Endothelial cell of umbilical vein (primary cell): ENCODE measurements at regions not wholly inside any gene's neighbourhood (a gene's known extent, or its start where the extent isn't known, plus 50 kb on each side); places are given as distances from the start of the nearest gene placed in this dataset.

ENCODE experiments used
- BruUV-seq: library from RNA; stranded (reverse); fragments of 400-500 nt; replicated peaks from 2 replicates; lab custom pipeline; 2021; lab: Mats Ljungman, UMichigan
- CTCF ChIA-PET: fragments of 300-600, 350-600 bp; sonication (Branson Sonifier 250); formaldehyde crosslinking; loops from one replicate; lab custom pipeline; 2021; ENCODE audit warnings: antibody characterized with exemption, inconsistent platforms; lab: Charles Lee
- POLR2A ChIA-PET: fragments of 300-600, 350-600 bp; sonication (Branson Sonifier 250); formaldehyde crosslinking; loops from one replicate; lab custom pipeline; 2021; ENCODE audit warnings: antibody characterized with exemption, inconsistent platforms; lab: Charles Lee
- DNase-seq: peaks from one replicate; pipeline ENCODE4 v3.0.0-alpha.2; 2011; ENCODE audit warnings: low read depth, low spot score
- FAIRE-seq: peaks from 2 replicates; lab custom pipeline; 2011; peaks lifted over from hg19 to GRCh38; lab: Jason Lieb, UNC
- H2AFZ ChIP-seq: 2 replicates; pipeline ENCODE4 v1.6.0; 2012; ENCODE audit warnings: low read depth, low read length, control low read depth, inconsistent platforms
- H3K27ac ChIP-seq: 2 replicates; pipeline ENCODE4 v1.5.1; 2011; ENCODE audit warnings: low read depth, mild to moderate bottlenecking, control low read depth, low read length, moderate library complexity; ENCODE audit not compliant: insufficient read depth
- H3K27me3 ChIP-seq, 2 experiments: 2 replicates each; pipeline versions ENCODE4 v1.6.0 to v1.6.1; 2011; ENCODE audit warnings: low read length in 2 of 2, mixed read lengths in 1 of 2; ENCODE audit not compliant: control insufficient read depth in 2 of 2, insufficient read depth in 2 of 2
- H3K36me3 ChIP-seq, 2 experiments: 2 replicates in 1 of 2; 3 replicates in 1 of 2; pipeline ENCODE4 v1.5.1; 2011; ENCODE audit warnings: low read length in 2 of 2, mild to moderate bottlenecking in 1 of 2, moderate library complexity in 1 of 2; ENCODE audit not compliant: control insufficient read depth in 2 of 2, insufficient read depth in 2 of 2; ENCODE audit errors: extremely low read depth in 1 of 2
- H3K4me1 ChIP-seq: 3 replicates; pipeline ENCODE4 v1.5.1; 2011; ENCODE audit warnings: mild to moderate bottlenecking, low read length; ENCODE audit not compliant: control insufficient read depth, insufficient read depth; ENCODE audit errors: extremely low read depth
- H3K4me2 ChIP-seq: 2 replicates; pipeline ENCODE4 v1.6.1; 2011; ENCODE audit warnings: low read length, control low read depth, mixed read lengths; ENCODE audit not compliant: insufficient read depth
- H3K4me3 ChIP-seq, 3 experiments: fragments of 200-600 bp in 1 of 3; sonication (generic), shearing (Covaris generic) in 1 of 3; replicated peaks in 1 of 3; 2 replicates each; pipeline ENCODE4 v1.5.1; 2011 to 2016; ENCODE audit warnings: control low read depth in 3 of 3, low read length in 3 of 3, mild to moderate bottlenecking in 2 of 3, inconsistent platforms in 1 of 3, low read depth in 1 of 3, moderate library complexity in 1 of 3; ENCODE audit not compliant: insufficient read depth in 1 of 3
- H3K79me2 ChIP-seq: 2 replicates; pipeline ENCODE4 v1.6.0; 2012; ENCODE audit warnings: low read length, inconsistent platforms; ENCODE audit not compliant: control insufficient read depth, insufficient read depth
- H3K9ac ChIP-seq: replicated peaks from 2 replicates; pipeline ENCODE3; 2011; ENCODE audit warnings: low read length, control low read depth; ENCODE audit not compliant: insufficient read depth; ENCODE audit errors: extremely low read depth
- H3K9me1 ChIP-seq: replicated peaks from 3 replicates; pipeline ENCODE4 v1.6.0; 2011; ENCODE audit warnings: mild to moderate bottlenecking, low read length; ENCODE audit not compliant: control insufficient read depth, insufficient read depth; ENCODE audit errors: extremely low read depth
- H3K9me3 ChIP-seq: replicated peaks from 2 replicates; pipeline ENCODE4 v1.5.1; 2012; ENCODE audit warnings: low read length, inconsistent platforms; ENCODE audit not compliant: control insufficient read depth, insufficient read depth
- H4K20me1 ChIP-seq: replicated peaks from 2 replicates; pipeline ENCODE3; 2011; ENCODE audit warnings: mild to moderate bottlenecking, low read length; ENCODE audit not compliant: control insufficient read depth, insufficient read depth; ENCODE audit errors: extremely low read depth
- CTCF ChIP-seq, 2 donors: IDR thresholded peaks; 1 replicate in 1 of 2; 2 replicates in 1 of 2; pipeline ENCODE4 v1.5.1; 2011; ENCODE audit warnings: low read length in 2 of 2, mild to moderate bottlenecking in 2 of 2, moderate library complexity in 2 of 2, control low read depth in 1 of 2, inconsistent platforms in 1 of 2, low read depth in 1 of 2; ENCODE audit not compliant: insufficient read depth in 1 of 2; ENCODE audit errors: extremely low read depth in 1 of 2
- EZH2 ChIP-seq: IDR thresholded peaks from 2 replicates; pipeline ENCODE4 v1.6.1; 2012; ENCODE audit warnings: borderline replicate concordance, low read depth, mild to moderate bottlenecking, moderate library complexity, low read length, inconsistent platforms; ENCODE audit not compliant: severe bottlenecking
- FOS ChIP-seq: IDR thresholded peaks from 2 replicates; pipeline ENCODE4 v1.6.1; 2011; ENCODE audit warnings: mild to moderate bottlenecking, low read length, moderate library complexity, borderline replicate concordance; ENCODE audit not compliant: insufficient read depth
- GATA2 ChIP-seq: IDR thresholded peaks from 2 replicates; pipeline ENCODE4 v1.7.0; 2011; ENCODE audit warnings: low read depth, mild to moderate bottlenecking, moderate library complexity, mixed read lengths, low read length; ENCODE audit not compliant: insufficient read length, insufficient read depth
- JUN ChIP-seq: IDR thresholded peaks from 2 replicates; pipeline ENCODE4 v1.6.1; 2011; ENCODE audit warnings: borderline replicate concordance, low read depth; ENCODE audit not compliant: insufficient read length, insufficient read depth
- MAX ChIP-seq: IDR thresholded peaks from 2 replicates; pipeline ENCODE4 v1.6.1; 2011; ENCODE audit not compliant: insufficient read depth, insufficient read length
- MYC ChIP-seq: IDR thresholded peaks from one replicate; pipeline ENCODE4 v1.6.1; 2011; ENCODE audit warnings: mild to moderate bottlenecking, low read depth, low read length
- POLR2A ChIP-seq: IDR thresholded peaks from 2 replicates; pipeline ENCODE4 v1.6.1; 2012; ENCODE audit warnings: low read depth, mild to moderate bottlenecking, control low read depth, low read length
- POLR2AphosphoS5 ChIP-seq: IDR thresholded peaks from 2 replicates; pipeline ENCODE4 v1.6.1; 2012; ENCODE audit warnings: low read depth, mild to moderate bottlenecking, control low read depth, low read length, moderate library complexity; ENCODE audit not compliant: insufficient read depth
- dilution Hi-C: fragments of 300-500 bp; cut with MboI; formaldehyde crosslinking; loops from one replicate; pipeline ENCODE4 v1.15.0; 2019; ENCODE audit warnings: low sequenced_read_pairs; ENCODE audit not compliant: extremely low pct_ligation_motif_present
- intact Hi-C: fragments of 100-400 bp; cut with micrococcal nuclease; formaldehyde crosslinking; loops from one replicate; pipeline ENCODE4 v1.10.0; 2022

GRCh38 chr5:52374286-52374685, 413.4 kb upstream of the ITGA1 start:
- H2AFZ ChIP-seq: no peak overlapping the region
- BruUV-seq: no TSS peak
- no peaks in the 10 kb centered on the region for H3K79me2 ChIP-seq
- no peak overlapping the region for H3K27ac ChIP-seq
- intact Hi-C loops: no loop called here
- no peak for TF ChIP-seq FOS
- DNase-seq (no peak), FAIRE-seq (no peak)
- dilution Hi-C loops: no loop called here
- no peak overlapping the region for H3K4me2 ChIP-seq
- H3K36me3 ChIP-seq: no peaks in the 10 kb centered on the region
- ChIA-PET CTCF (interaction anchor here (1.6 kb wide), 1 partner anchor 1411 kb away, joined by 4 read pairs; no protein-coding TSS in a partner anchor), POLR2A (no interaction called here)
- H3K9me3 ChIP-seq: no peaks in the 10 kb centered on the region
- H3K4me1 ChIP-seq: no peaks in the 10 kb centered on the region
- no peaks in the 10 kb centered on the region for H4K20me1 ChIP-seq
- H3K9me1 ChIP-seq: no peaks in the 10 kb centered on the region
- H3K27me3 ChIP-seq: no peaks in the 10 kb centered on the region
- no peak overlapping the region for H3K9ac ChIP-seq
- H3K4me3 ChIP-seq: no peak overlapping the region

DNA sequence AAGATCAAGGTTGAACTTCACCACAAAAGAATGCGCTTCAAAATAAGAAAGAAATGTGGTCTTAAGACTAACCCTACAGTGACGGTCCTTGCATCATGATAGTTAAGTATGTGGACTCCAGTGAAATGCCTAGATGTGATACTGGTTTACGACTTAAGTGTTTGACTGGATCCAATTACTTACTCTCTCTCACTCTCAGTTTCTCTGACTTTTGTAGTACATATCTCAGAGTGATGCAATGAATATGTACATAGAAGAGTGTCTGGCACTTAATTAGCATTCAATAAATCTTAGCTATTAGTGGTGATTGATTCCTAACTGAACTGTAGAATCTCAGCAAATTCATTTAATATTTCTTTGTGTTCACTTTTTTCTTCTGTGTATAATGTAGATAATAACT, 411.7 kb upstream of the ITGA1 start:
- dilution Hi-C loops (no loop called here), intact Hi-C loops (no loop called here)
- DNase-seq (no peak), FAIRE-seq (no peak)
- Histone ChIP-seq H4K20me1 (no peaks in the 10 kb centered on the region), H3K4me3 (no peak overlapping the region), H2AFZ (no peak overlapping the region), H3K4me2 (no peak overlapping the region), H3K27ac (no peak overlapping the region), H3K9me3 (no peaks in the 10 kb centered on the region), H3K79me2 (no peaks in the 10 kb centered on the region), H3K27me3 (no peaks in the 10 kb centered on the region), H3K36me3 (no peaks in the 10 kb centered on the region), H3K9ac (no peak overlapping the region), H3K4me1 (no peaks in the 10 kb centered on the region), H3K9me1 (no peaks in the 10 kb centered on the region)
- no peak for TF ChIP-seq CTCF (IDR thresholded peaks at IDR 0.05; ENCODE audit: extremely low read depth in 1 of 2, insufficient read depth in 1 of 2, low read depth in 1 of 2, low read length in 2 of 2)
- no peak for TF ChIP-seq POLR2A
- no peak for TF ChIP-seq FOS
- no peak for TF ChIP-seq GATA2
- TF ChIP-seq MYC: no peak
- TF ChIP-seq EZH2: no peak
- no peak for TF ChIP-seq JUN
- no peak for TF ChIP-seq POLR2AphosphoS5
- no peak for TF ChIP-seq MAX
- POLR2A ChIA-PET: no interaction called here
- BruUV-seq: no TSS peak
- CTCF ChIA-PET: no interaction called here
